ENCODE measurements at regions not wholly inside any gene's neighbourhood (a gene's known extent, or its start where the extent isn't known, plus 50 kb on each side); places are given as distances from the start of the nearest gene placed in this dataset.
"Not testable (repeated sequence)": the region's sequence is repeated elsewhere in the genome, so short reads cannot be mapped to it uniquely, and the experiment has no call there.

- no peak for DNase-seq
Measured at GRCh38 chr10:45118929-45119328, 118.2 kb downstream of the ZNF22 start.

GRCh38 chr10:45122180-45122860, 121.6 kb downstream of the ZNF22 start:
- DNase-seq = not testable (repeated sequence)

DNA sequence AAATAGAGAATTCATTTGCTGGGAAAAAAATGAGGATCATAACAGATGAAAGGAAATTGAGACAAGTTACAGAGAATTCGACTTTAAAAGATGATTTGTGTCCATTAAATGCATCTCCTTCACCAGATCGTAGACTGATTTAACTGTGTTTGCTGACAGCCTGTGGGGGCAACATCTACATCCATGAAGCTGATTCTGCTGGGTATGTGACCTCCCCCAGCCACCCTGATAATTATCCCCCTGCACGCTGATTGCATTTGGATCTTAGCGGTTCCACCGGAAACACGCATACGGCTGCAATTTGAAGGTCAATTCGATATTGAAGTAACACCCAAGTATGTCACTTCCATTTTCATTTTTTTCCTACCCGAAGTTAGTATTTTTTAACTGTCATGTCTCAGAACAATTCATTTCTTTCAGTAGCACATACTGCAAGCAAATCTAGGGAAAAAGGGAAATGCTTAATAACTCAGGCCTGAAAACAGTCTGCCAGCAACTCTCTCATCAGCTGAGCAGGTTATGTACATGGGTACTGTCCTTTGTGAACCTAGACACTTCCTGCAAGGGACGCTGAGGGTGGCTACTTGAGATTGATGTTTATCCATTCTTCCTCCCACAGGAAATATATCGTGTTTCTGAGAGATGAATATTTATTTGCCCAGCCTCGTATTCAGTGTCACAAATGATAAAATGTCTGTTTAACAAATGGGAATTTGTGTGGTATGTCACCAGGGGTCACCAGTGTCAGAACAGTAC, 134.9 kb downstream of the ZNF22 start:
- DNase-seq = no peak

- no peak for DNase-seq
Measured at GRCh38 chr10:45136256-45136655, 135.5 kb downstream of the ZNF22 start.

DNA sequence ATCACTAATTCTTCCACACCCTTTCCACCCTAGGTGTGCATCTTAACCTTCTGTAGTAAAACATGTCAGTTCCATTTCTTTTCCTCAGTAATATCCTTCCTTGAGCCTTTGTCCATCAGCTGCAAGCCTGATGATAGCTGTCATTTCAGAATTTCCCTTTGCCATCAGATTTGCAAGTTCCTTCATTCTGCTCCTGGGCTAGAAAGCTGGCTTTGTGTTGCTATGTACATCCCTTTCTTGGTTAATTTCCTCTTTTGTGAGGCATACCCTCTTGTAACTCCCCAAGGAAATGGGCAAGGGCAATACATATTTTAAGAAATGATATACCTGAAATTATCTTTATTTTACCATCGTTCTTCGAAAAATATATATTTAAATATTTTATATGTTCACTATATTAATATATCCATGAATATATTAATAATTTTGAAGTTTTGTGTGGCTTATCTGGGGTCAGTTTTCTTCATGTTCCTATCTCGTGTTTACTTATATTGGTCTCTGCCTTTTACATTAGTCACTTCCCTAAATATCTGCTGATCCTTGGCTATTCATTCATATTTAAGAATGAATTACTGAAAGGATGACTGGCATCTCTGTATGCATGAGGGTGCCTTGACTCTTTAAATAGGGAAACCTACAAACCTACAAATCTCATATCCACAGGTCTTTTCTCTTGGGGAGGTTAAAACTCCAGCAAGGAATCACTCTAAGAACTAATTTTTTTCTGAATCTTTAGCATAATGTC, 143.8 kb downstream of the ZNF22 start:
- DNase-seq = no peak

DNA sequence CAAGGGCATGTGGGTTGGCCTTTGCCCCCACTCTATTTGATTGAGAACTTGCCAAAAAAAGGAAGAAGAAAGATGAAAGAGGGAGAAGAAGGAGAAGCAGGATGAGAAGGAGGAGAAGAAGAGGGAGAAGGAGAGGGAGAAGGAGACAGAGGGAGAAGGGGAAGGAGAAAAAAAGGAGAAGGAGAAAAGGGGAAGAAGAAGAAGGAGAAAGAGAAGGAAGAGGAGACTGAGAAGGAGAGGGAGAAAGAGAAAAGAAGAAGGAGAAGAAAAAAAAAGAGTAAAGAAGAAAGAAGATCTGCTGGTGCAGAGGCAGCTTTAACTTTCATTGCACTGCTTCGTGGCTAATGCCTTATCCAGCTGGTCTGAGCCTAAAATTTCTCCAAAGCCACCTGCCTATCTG, 144.4 kb downstream of the ZNF22 start:
- DNase-seq = not testable (repeated sequence)

DNA sequence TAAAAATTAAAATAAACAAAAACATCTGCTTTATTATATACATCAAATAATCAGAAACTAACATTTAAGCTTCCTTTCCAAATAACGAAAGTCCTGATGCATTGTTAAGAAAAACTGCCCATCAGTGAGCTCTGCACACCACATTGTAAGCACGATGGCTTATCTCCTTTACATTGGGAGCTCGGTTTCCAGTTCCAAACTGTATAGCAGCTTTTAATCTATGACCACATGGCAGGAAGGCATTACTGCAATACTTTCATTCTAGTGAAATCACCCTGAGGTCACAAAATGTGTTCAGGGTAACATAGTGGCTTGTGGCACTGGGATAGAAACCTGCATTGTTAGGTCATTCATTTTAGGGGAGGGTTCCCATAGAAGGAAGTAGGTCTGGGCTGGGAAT, 146.3 kb downstream of the ZNF22 start:
- no peak for DNase-seq

- DNase-seq = no peak
Measured at GRCh38 chr10:45150997-45151396, 150.3 kb downstream of the ZNF22 start.

DNA sequence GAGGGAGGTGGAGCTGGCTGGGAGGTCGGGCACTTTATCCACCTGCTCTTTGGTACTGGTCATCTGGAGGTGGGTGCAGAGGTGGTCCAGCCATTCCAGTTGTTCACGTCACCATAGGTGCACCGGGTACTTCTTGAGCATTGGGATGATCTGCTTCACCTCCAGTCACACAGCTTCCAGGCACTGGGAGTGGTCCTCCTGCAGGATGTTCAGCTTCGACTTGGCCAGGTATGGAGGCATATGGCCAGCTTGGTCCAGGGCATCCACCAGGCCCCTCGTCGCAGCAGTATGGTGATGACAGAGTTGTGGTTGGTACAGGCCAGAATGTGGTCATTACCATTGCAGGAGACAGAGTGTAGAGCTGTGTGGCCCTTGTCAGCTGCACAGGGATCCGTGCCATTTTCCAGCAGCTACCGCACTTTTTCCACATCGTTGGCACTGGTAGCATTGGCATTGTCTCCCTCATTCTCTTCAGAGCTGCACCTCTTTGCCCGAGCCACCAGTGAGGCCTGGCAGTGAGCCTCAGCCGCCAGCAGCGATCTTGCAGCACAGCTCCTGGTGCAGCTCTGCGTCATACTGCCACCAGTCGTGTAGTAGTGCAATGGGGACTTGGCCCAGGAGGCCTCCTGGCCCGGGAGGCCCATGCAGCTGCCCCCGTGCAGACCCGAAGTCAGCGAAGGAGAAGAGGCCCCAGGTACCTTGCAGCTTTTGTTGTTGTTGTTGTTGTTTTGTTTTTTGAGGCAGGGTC, 150.9 kb downstream of the ZNF22 start:
- no peak for DNase-seq

GRCh38 chr10:45152726-45153125, 152.0 kb downstream of the ZNF22 start:
- no peak for DNase-seq

GRCh38 chr10:45154502-45154901, 153.8 kb downstream of the ZNF22 start:
- DNase-seq = no peak

DNA sequence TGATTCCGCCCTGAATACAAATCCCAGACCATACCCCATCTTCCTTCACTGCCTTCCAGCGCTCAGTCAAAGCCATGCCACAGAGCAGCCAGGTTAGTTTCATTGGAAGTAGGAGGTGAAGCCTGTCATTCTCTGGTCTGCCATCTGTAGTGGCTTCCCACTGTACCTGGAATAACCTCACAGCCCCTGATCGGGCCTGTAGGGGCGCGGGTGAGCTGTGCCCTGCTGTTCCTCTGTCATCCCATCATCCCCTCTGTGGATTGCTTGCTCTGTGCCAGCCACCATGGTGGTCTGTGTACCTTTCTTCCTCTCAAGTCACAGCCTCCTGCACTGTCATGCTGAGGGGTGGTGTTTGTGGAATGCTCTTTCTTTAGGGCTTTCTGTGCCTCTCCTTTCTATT, 155.1 kb downstream of the ZNF22 start:
- DNase-seq = no peak

DNA sequence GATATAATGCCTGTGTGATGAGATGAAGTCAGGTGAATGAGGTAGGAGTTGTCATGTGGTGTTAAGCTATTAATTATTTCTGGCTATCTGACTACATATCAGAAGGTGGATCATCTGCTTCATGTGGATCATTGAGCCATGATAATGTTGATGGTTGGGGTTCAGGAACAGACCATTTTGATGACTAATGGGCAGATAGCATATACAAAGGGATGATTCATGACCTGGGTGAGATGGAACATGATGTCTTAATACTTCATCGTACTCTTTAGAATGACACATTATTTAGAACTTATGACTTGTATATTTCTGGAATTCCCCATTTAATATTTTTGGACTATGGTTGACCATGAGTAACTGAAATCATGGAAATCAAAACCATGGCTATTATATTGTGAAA, 155.1 kb downstream of the OR13A1 start:
- DNase-seq = no peak

GRCh38 chr10:45163315-45163975, 152.0 kb downstream of the OR13A1 start:
- no peak for DNase-seq

DNA sequence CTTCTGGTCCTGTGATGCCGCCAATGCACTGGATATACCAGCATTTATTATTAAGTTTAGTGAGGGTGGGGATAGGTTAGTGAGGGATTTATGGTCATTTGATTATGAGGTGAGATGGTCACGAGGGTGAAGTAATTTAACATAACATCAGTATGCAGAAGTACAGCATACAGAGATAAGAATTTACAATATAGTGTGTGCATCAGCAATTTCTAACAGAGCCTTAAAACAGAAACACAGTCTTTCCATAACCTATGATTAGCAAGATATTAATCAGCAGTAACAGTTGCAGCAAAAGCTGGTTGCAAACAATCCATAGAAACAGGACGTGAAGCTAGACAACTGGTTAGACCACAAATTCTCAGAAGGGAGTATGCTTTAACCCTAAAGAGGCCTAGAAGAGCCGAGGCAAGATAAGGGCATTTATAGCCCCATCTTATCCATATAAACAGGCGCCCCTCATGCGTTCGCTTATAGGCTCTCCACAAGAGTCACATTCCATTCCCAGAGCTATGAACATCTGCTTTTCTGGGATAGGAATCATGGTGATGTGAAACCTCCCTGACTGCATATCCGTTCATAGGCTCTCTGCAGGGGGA, 139.8 kb downstream of the OR13A1 start:
- not testable (repeated sequence) for DNase-seq

- no peak for DNase-seq
Measured at GRCh38 chr10:45179691-45180090, 135.7 kb downstream of the OR13A1 start.

- no peak for DNase-seq
Measured at GRCh38 chr10:45180507-45180906, 134.9 kb downstream of the OR13A1 start.

DNA sequence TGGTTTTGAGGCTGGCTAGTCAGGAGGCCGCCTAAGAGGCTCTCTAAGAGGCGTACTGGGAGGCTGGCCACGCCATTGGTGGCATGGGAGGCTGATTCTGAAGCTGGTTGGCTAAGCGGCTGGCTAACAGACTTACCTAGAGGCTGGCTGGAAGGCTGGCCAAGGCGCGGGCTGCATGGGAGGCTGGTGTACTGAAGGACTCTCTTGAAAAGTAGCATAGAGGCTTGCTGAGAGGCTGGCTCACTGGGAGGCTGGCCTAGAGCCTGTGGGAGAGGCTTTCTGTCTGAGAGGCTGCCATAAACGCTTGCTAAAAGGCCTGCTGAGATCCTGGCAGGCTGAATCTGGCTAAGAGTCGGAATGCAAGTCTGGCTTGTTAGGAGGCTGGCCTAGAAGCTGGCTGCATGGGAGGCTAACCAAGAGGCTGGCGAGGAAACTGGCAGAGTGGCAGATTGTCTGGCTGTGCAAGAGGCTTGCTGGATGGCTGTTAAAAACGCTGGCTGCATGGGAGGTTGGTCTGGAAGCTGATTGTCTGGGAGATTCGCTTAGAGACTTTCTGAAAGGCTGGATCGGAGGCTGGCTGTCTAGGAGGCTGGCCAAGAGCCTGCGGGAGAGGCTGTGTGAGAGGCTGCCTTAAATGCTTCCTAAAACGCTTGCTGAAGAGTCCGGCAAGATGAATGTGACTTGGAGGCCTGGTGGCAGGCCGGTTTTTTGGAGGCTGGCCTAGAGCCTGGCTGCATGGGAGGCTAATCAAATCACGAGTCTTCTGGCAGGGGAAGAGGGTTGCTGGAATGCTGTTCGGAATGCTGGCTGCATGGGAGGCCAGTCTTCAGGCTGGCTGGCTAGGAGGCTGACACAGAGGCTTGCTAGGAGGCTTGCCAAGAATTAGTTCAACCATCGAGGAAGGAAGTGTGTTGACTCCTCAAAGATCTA, 134.2 kb downstream of the OR13A1 start:
- no peak for DNase-seq

DNA sequence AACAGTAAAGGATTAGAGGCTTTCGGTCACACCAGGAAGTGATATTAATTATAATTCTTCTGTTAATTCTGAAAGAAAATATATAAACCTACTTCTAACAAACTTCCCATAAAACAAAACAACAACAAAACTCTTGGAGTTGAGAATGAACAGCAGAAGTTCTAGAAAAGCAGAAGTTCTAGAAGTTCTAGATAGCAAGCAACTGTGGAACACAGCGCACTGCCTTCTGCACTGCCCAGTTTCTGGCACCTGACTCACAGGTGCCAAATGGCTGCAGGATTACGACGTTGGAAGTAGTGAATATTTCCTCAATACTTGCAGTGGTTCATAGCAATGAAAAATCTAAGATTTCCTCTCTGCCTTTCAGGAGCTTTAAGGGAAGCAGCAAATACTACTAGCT, 132.2 kb downstream of the OR13A1 start:
- no peak for DNase-seq

- DNase-seq = no peak
Measured at GRCh38 chr10:45197816-45198485, 117.5 kb downstream of the OR13A1 start.

Data from effector CD8-positive, alpha-beta T cell (primary cell).